ENCODE measurements at regions not wholly inside any gene's neighbourhood (a gene's known extent, or its start where the extent isn't known, plus 50 kb on each side); places are given as distances from the start of the nearest gene placed in this dataset.

- TF ChIP-seq, protein P1, sequence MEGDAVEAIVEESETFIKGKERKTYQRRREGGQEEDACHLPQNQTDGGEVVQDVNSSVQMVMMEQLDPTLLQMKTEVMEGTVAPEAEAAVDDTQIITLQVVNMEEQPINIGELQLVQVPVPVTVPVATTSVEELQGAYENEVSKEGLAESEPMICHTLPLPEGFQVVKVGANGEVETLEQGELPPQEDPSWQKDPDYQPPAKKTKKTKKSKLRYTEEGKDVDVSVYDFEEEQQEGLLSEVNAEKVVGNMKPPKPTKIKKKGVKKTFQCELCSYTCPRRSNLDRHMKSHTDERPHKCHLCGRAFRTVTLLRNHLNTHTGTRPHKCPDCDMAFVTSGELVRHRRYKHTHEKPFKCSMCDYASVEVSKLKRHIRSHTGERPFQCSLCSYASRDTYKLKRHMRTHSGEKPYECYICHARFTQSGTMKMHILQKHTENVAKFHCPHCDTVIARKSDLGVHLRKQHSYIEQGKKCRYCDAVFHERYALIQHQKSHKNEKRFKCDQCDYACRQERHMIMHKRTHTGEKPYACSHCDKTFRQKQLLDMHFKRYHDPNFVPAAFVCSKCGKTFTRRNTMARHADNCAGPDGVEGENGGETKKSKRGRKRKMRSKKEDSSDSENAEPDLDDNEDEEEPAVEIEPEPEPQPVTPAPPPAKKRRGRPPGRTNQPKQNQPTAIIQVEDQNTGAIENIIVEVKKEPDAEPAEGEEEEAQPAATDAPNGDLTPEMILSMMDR (IDR thresholded peaks at IDR 0.05; ENCODE audit: extremely low read depth, low read depth, low read length): no peak
- Histone ChIP-seq H3K79me2 (ENCODE audit: insufficient read depth, low read length) (no peaks in the 10 kb centered on the region), H2AFZ (ENCODE audit: low read length) (no peak overlapping the region), H4K20me1 (ENCODE audit: insufficient read depth, low read length) (no peaks in the 10 kb centered on the region), H3K36me3 (ENCODE audit: insufficient read depth, low read length) (no peaks in the 10 kb centered on the region), H3K9me3 (ENCODE audit: low read depth, low read length) (no peaks in the 10 kb centered on the region), H3K4me3 (ENCODE audit: insufficient read depth, low read length) (no peak overlapping the region), H3K27me3 (ENCODE audit: insufficient read depth, low read length) (no peaks in the 10 kb centered on the region), H3K4me1 (ENCODE audit: insufficient read depth, low read length) (no peaks in the 10 kb centered on the region), H3K27ac (ENCODE audit: low read depth, low read length) (no peak overlapping the region), H3K4me2 (ENCODE audit: insufficient read depth, low read length) (no peak overlapping the region)
- DNase-seq (ENCODE audit: insufficient read length, low spot score, missing footprints): no peak
Measured at GRCh38 chr17:33515974-33516373, 222.9 kb upstream of the ASIC2 start.

DNA sequence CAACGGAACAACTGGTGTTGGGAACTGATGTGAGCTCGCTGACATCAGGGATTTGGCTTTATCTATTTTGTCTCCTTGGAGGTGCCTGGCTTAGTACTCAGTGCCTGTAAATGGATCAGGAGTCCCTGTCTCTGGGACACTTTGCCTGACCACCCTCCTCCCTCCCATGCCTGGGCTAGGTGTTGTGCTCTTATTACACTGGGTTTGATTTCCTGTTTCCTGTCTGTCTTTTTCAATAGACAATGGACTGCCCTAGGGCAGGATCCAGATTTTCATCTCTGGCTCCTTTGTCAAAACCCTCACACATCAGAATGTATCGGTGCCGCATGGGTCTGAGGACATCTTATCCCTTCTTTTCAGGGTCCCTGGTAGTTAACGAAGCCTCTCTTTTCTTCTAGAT lies 223.6 kb upstream of the ASIC2 start:
- no peak overlapping the region for H3K27ac ChIP-seq (ENCODE audit: low read depth, low read length)
- H3K79me2 ChIP-seq (ENCODE audit: insufficient read depth, low read length): no peaks in the 10 kb centered on the region
- TF ChIP-seq, protein P1 (IDR thresholded peaks at IDR 0.05; ENCODE audit: extremely low read depth, low read depth, low read length): no peak
- no peak for DNase-seq (ENCODE audit: insufficient read length, low spot score, missing footprints)
- no peaks in the 10 kb centered on the region for H3K4me1 ChIP-seq (ENCODE audit: insufficient read depth, low read length)
- no peaks in the 10 kb centered on the region for H3K36me3 ChIP-seq (ENCODE audit: insufficient read depth, low read length)
- H2AFZ ChIP-seq (ENCODE audit: low read length): no peak overlapping the region
- H3K9me3 ChIP-seq (ENCODE audit: low read depth, low read length): no peaks in the 10 kb centered on the region
- H3K27me3 ChIP-seq (ENCODE audit: insufficient read depth, low read length): no peaks in the 10 kb centered on the region
- no peak overlapping the region for H3K4me2 ChIP-seq (ENCODE audit: insufficient read depth, low read length)
- no peak overlapping the region for H3K4me3 ChIP-seq (ENCODE audit: insufficient read depth, low read length)
- no peaks in the 10 kb centered on the region for H4K20me1 ChIP-seq (ENCODE audit: insufficient read depth, low read length)

DNA sequence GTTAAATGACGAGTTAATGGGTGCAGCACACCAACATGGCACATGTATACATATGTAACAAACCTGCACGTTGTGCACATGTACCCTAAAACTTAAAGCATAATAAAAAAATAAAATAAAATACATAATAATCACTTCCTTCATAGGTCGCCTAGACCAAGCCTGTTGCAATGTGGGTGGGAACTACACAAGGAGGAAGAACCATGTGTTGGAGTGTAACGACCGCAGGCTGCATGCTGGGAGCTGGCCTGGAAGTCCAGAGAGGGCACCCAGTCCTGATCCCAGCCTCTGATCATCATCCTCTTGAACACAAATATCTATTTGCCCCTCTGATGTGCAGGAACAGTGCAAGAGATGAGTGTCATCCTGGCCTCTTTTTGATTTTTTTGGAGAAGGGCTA lies 224.7 kb upstream of the ASIC2 start:
- no peak for DNase-seq (ENCODE audit: insufficient read length, low spot score, missing footprints)
- H3K4me2 ChIP-seq (ENCODE audit: insufficient read depth, low read length): no peak overlapping the region
- H3K4me1 ChIP-seq (ENCODE audit: insufficient read depth, low read length): no peaks in the 10 kb centered on the region
- TF ChIP-seq, protein P1 (IDR thresholded peaks at IDR 0.05; ENCODE audit: extremely low read depth, low read depth, low read length): no peak
- H3K9me3 ChIP-seq (ENCODE audit: low read depth, low read length): no peaks in the 10 kb centered on the region
- H3K36me3 ChIP-seq (ENCODE audit: insufficient read depth, low read length): no peaks in the 10 kb centered on the region
- H3K27me3 ChIP-seq (ENCODE audit: insufficient read depth, low read length): no peaks in the 10 kb centered on the region
- no peak overlapping the region for H3K4me3 ChIP-seq (ENCODE audit: insufficient read depth, low read length)
- H2AFZ ChIP-seq (ENCODE audit: low read length): no peak overlapping the region
- no peaks in the 10 kb centered on the region for H4K20me1 ChIP-seq (ENCODE audit: insufficient read depth, low read length)
- H3K79me2 ChIP-seq (ENCODE audit: insufficient read depth, low read length): no peaks in the 10 kb centered on the region
- no peak overlapping the region for H3K27ac ChIP-seq (ENCODE audit: low read depth, low read length)

DNA sequence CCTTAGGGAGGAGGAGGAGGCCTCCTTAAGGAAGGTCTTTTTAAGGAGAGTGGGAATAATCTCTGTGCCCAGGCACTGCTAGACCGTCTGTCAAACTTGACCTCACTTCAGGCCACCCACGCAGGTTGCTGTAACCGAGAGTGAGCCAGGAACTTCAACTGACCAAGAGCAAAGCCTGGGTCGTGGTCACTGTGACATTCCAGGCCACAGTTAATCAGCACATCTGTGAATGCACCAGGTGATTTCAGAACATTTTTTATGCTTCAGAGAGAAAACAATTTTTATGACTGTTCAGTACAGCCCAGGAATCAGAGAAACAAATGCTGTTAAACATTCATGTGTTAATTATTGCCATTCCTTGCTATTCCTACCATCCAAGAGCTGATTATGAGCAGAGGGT lies 226.6 kb upstream of the ASIC2 start:
- Histone ChIP-seq H3K4me2 (ENCODE audit: insufficient read depth, low read length) (no peak overlapping the region), H3K9me3 (ENCODE audit: low read depth, low read length) (no peaks in the 10 kb centered on the region), H3K4me3 (ENCODE audit: insufficient read depth, low read length) (no peak overlapping the region), H3K36me3 (ENCODE audit: insufficient read depth, low read length) (no peaks in the 10 kb centered on the region), H2AFZ (ENCODE audit: low read length) (no peak overlapping the region), H3K4me1 (ENCODE audit: insufficient read depth, low read length) (no peaks in the 10 kb centered on the region), H3K27ac (ENCODE audit: low read depth, low read length) (no peak overlapping the region), H3K27me3 (ENCODE audit: insufficient read depth, low read length) (no peaks in the 10 kb centered on the region), H4K20me1 (ENCODE audit: insufficient read depth, low read length) (no peaks in the 10 kb centered on the region), H3K79me2 (ENCODE audit: insufficient read depth, low read length) (no peaks in the 10 kb centered on the region)
- peak; percentile 79 for DNase-seq (ENCODE audit: insufficient read length, low spot score, missing footprints)
- TF ChIP-seq, protein P1 (IDR thresholded peaks at IDR 0.05; ENCODE audit: extremely low read depth, low read depth, low read length): no peak
